ENCODE measurements at regions not wholly inside any gene's neighbourhood (a gene's known extent, or its start where the extent isn't known, plus 50 kb on each side); places are given as distances from the start of the nearest gene placed in this dataset.

GRCh38 chr7:67760971-67761370, 764.3 kb downstream of the TYW1 start:
- Histone ChIP-seq H3K23ac (ENCODE audit: low read depth, low read length) (no peak overlapping the region), H3K9me3 (ENCODE audit: control insufficient read depth, insufficient read depth, low read length) (peaks cover 10% of the 10 kb centered on the region), H3K79me1 (ENCODE audit: low read depth in 1 of 2, low read length in 2 of 2) (no peaks in the 10 kb centered on the region), H2BK5ac (ENCODE audit: low read depth, low read length, poor library complexity, severe bottlenecking) (no peak overlapping the region), H4K20me1 (ENCODE audit: insufficient read depth, low read length) (no peaks in the 10 kb centered on the region), H2BK15ac (ENCODE audit: low read depth, low read length) (no peak overlapping the region), H3K9me1 (ENCODE audit: insufficient read depth, low read length) (no peaks in the 10 kb centered on the region), H3K4ac (ENCODE audit: low read depth, low read length) (no peak overlapping the region), H2AK5ac (ENCODE audit: low read depth, low read length) (no peak overlapping the region), H3K36me3 (ENCODE audit: control insufficient read depth, insufficient read depth, low read length) (no peaks in the 10 kb centered on the region), H4K5ac (ENCODE audit: low read depth, low read length) (no peak overlapping the region), H4K8ac (ENCODE audit: low read depth in 2 of 2, low read length in 2 of 2) (no peak overlapping the region), H3K4me3 (ENCODE audit: insufficient read depth, low read depth, low read length) (no peak overlapping the region), H4K91ac (ENCODE audit: insufficient read depth, low read depth, low read length) (no peak overlapping the region), H3K18ac (ENCODE audit: low read depth, low read length) (no peak overlapping the region), H3K27me3 (ENCODE audit: control insufficient read depth, insufficient read depth, low read length) (no peaks in the 10 kb centered on the region), H3K4me1 (ENCODE audit: control insufficient read depth, insufficient read depth, low read length) (no peaks in the 10 kb centered on the region), H2BK20ac (ENCODE audit: low read depth, low read length) (no peak overlapping the region), H2AK9ac (replicated peaks; ENCODE audit: low read depth, low read length, poor library complexity) (no peak overlapping the region), H3K4me2 (ENCODE audit: low read depth, low read length) (no peak overlapping the region), H3K9ac (ENCODE audit: low read depth, low read length) (no peak overlapping the region), H3K56ac (ENCODE audit: extremely low read depth, insufficient read depth, low read length) (no peak overlapping the region), H3K14ac (replicated peaks; ENCODE audit: low read depth, low read length) (no peak overlapping the region), H3K27ac (ENCODE audit: insufficient read depth, low read length) (no peak overlapping the region), H2AFZ (replicated peaks; ENCODE audit: low read length, poor library complexity) (no peak overlapping the region), H2BK120ac (ENCODE audit: low read depth, low read length) (no peak overlapping the region)
- CTCF ChIA-PET = no interaction called here
- no peak for TF ChIP-seq CHD1 (IDR thresholded peaks at IDR 0.05; ENCODE audit: low read depth, low read length)
- TF ChIP-seq USF2 (IDR thresholded peaks at IDR 0.05; ENCODE audit: low read depth, low read length) = no peak
- TF ChIP-seq SMC3 (IDR thresholded peaks at IDR 0.05; ENCODE audit: low read depth, low read length) = no peak
- no peak for TF ChIP-seq BHLHE40 (IDR thresholded peaks at IDR 0.05; ENCODE audit: low read depth, low read length)
- no peak for TF ChIP-seq RCOR1 (IDR thresholded peaks at IDR 0.05; ENCODE audit: insufficient replicate concordance, low read length)
- no peak for TF ChIP-seq RAD21 (IDR thresholded peaks at IDR 0.05; ENCODE audit: low read length)
- no peak for TF ChIP-seq ELK1 (IDR thresholded peaks at IDR 0.05; ENCODE audit: borderline replicate concordance, low read depth, low read length)
- no peak for TF ChIP-seq RFX5 (IDR thresholded peaks at IDR 0.05; ENCODE audit: low read depth, low read length)
- no peak for TF ChIP-seq CEBPB (IDR thresholded peaks at IDR 0.05; ENCODE audit: low read depth, low read length)
- TF ChIP-seq NFE2L2 (IDR thresholded peaks at IDR 0.05; ENCODE audit: low read depth, low read length) = no peak
- no peak for TF ChIP-seq MAZ (IDR thresholded peaks at IDR 0.05; ENCODE audit: borderline replicate concordance, low read depth, low read length)
- no peak for TF ChIP-seq CTCF (conservative IDR thresholded peaks at IDR 0.05; ENCODE audit: low read depth, low read length)
- TF ChIP-seq FOS (IDR thresholded peaks at IDR 0.05; ENCODE audit: low read depth, low read length) = no peak
- DNase-seq = no peak
- intact Hi-C loops (cut with micrococcal nuclease) (no loop called here), in situ Hi-C loops (cut with MboI; ENCODE audit: low sequenced_read_pairs) (no loop called here), dilution Hi-C loops (cut with HindIII; ENCODE audit: low sequenced_read_pairs, unreplicated experiment) (no loop called here)
- no peak for ATAC-seq (ENCODE audit: low read depth)
- WGBS, 2 experiments (ENCODE audit: extremely low coverage in 2 of 2, insufficient read length in 1 of 2) = no CpG with 5 or more reads among the region's 1 CpG
- POLR2A ChIA-PET (ENCODE audit: unreplicated experiment) = no interaction called here
- BruUV-seq (replicated peaks) = no TSS peak

Measured in IMR-90 (cell line).